GF-D8 (cell line): ENCODE measurements at regions not wholly inside any gene's neighbourhood (a gene's known extent, or its start where the extent isn't known, plus 50 kb on each side); places are given as distances from the start of the nearest gene placed in this dataset.
"Not testable (repeated sequence)": the region's sequence is repeated elsewhere in the genome, so short reads cannot be mapped to it uniquely, and the experiment has no call there.

Experiments used
- DNase-seq: peaks from one replicate; lab custom pipeline; 2025; lab: John Stamatoyannopoulos, UW

GRCh38 chr12:25424211-25424731 is 128.8 kb downstream of the LMNTD1 start:
- no peak for DNase-seq

- no peak for DNase-seq
These were observed 129.6 kb downstream of the LMNTD1 start for GRCh38 chr12:25423355-25424050.

GRCh38 chr12:25422241-25422640 is 130.8 kb downstream of the LMNTD1 start:
- DNase-seq: no peak

GRCh38 chr12:25421651-25422167 is 131.4 kb downstream of the LMNTD1 start:
- DNase-seq: no peak

- no peak for DNase-seq
These were observed 133.0 kb downstream of the LMNTD1 start for GRCh38 chr12:25420116-25420515.

GRCh38 chr12:25419595-25419994 is 133.5 kb downstream of the LMNTD1 start:
- no peak for DNase-seq

- no peak for DNase-seq
These were observed 136.0 kb downstream of the LMNTD1 start for GRCh38 chr12:25417071-25417470.

- no peak for DNase-seq
These were observed 136.6 kb downstream of the LMNTD1 start for GRCh38 chr12:25416516-25416915.

- DNase-seq: no peak
These were observed 138.1 kb downstream of the LMNTD1 start for GRCh38 chr12:25415004-25415403.

GRCh38 chr12:25412735-25413134 is 140.3 kb downstream of the LMNTD1 start:
- DNase-seq: no peak

GRCh38 chr12:25404955-25405354 is 148.1 kb downstream of the LMNTD1 start:
- DNase-seq: no peak

- no peak for DNase-seq
These were observed 151.0 kb upstream of the KRAS start for GRCh38 chr12:25401547-25402345.

GRCh38 chr12:25397001-25397400 is 146.3 kb upstream of the KRAS start:
- no peak for DNase-seq

- no peak for DNase-seq
These were observed 144.5 kb upstream of the KRAS start for GRCh38 chr12:25395227-25395626.

GRCh38 chr12:25394775-25395174 is 144.0 kb upstream of the KRAS start:
- not testable (repeated sequence) for DNase-seq

GRCh38 chr12:25394025-25394424 is 143.3 kb upstream of the KRAS start:
- DNase-seq: no peak

- not testable (repeated sequence) for DNase-seq
These were observed 140.6 kb upstream of the KRAS start for GRCh38 chr12:25391346-25391745.

- no peak for DNase-seq
These were observed 137.5 kb upstream of the KRAS start for GRCh38 chr12:25388183-25388582.

- no peak for DNase-seq
These were observed 137.0 kb upstream of the KRAS start for GRCh38 chr12:25387732-25388050.

GRCh38 chr12:25386831-25387731 is 136.4 kb upstream of the KRAS start:
- DNase-seq: peak; percentile 11

- DNase-seq: no peak
These were observed 134.1 kb upstream of the KRAS start for GRCh38 chr12:25384893-25385248.
